ENCODE measurements at regions not wholly inside any gene's neighbourhood (a gene's known extent, or its start where the extent isn't known, plus 50 kb on each side); places are given as distances from the start of the nearest gene placed in this dataset.

GRCh38 chr2:145096582-145096981 lies 576.7 kb upstream of the ZEB2 start (continued):
- no peak for TF ChIP-seq BCL6B (tag by site-specific recombination; IDR thresholded peaks at IDR 0.05)
- no peak for TF ChIP-seq EGR2 (tag by site-specific recombination; IDR thresholded peaks at IDR 0.05; ENCODE audit: low read depth)
- no peak for TF ChIP-seq ZEB2 (tag by site-specific recombination; IDR thresholded peaks at IDR 0.05)
- TF ChIP-seq HOXD13 (CRISPR knock-in tag; IDR thresholded peaks at IDR 0.05; ENCODE audit: borderline replicate concordance): no peak
- TF ChIP-seq ZNF449 (tag by site-specific recombination; IDR thresholded peaks at IDR 0.05): no peak
- no peak for TF ChIP-seq ZNF596 (tag by site-specific recombination; IDR thresholded peaks at IDR 0.05)
- no peak for TF ChIP-seq ZNF777 (tag by site-specific recombination; IDR thresholded peaks at IDR 0.05; ENCODE audit: borderline replicate concordance)

GRCh38 chr2:145095641-145096435 lies 575.9 kb upstream of the ZEB2 start:
- H3K4me3 ChIP-seq (ENCODE audit: low read depth, low read length): no peak overlapping the region
- H3K27ac ChIP-seq (ENCODE audit: extremely low read depth, low read depth, low read length): no peak overlapping the region
- no peaks in the 10 kb centered on the region for H3K36me3 ChIP-seq (ENCODE audit: control insufficient read depth in 2 of 2, insufficient read depth in 1 of 2, low read length in 2 of 2)
- no peaks in the 10 kb centered on the region for H3K9me3 ChIP-seq (ENCODE audit: control insufficient read depth, insufficient read depth, low read depth, low read length)
- CTCF ChIA-PET: no interaction called here
- H3K4me1 ChIP-seq (ENCODE audit: control insufficient read depth, insufficient read depth, low read length): no peaks in the 10 kb centered on the region
- POLR2A ChIA-PET: no interaction called here
- TF ChIP-seq ZSCAN30 (tag by site-specific recombination; IDR thresholded peaks at IDR 0.05) (no peak), ZNF121 (tag by site-specific recombination; IDR thresholded peaks at IDR 0.05) (no peak), ZBTB11 (tag by site-specific recombination; conservative IDR thresholded peaks at IDR 0.05; ENCODE audit: low read depth) (no peak)

GRCh38 chr2:145094370-145094769 lies 574.5 kb upstream of the ZEB2 start:
- Histone ChIP-seq H3K9me3 (ENCODE audit: control insufficient read depth, insufficient read depth, low read depth, low read length) (no peaks in the 10 kb centered on the region), H3K4me1 (ENCODE audit: control insufficient read depth, insufficient read depth, low read length) (no peaks in the 10 kb centered on the region), H3K36me3 (ENCODE audit: control insufficient read depth in 2 of 2, insufficient read depth in 1 of 2, low read length in 2 of 2) (no peaks in the 10 kb centered on the region), H3K27ac (ENCODE audit: extremely low read depth, low read depth, low read length) (no peak overlapping the region), H3K4me3 (ENCODE audit: low read depth, low read length) (no peak overlapping the region)
- CTCF ChIA-PET: no interaction called here
- POLR2A ChIA-PET: no interaction called here
- TF ChIP-seq ZNF560 (tag by site-specific recombination; IDR thresholded peaks at IDR 0.05; ENCODE audit: borderline replicate concordance) (no peak), ZNF24 (tag by site-specific recombination; IDR thresholded peaks at IDR 0.05) (no peak), ZFP37 (tag by site-specific recombination; IDR thresholded peaks at IDR 0.05) (no peak), ZNF510 (tag by site-specific recombination; IDR thresholded peaks at IDR 0.05; ENCODE audit: insufficient replicate concordance) (no peak)

Measured in HEK293 (cell line).